ENCODE measurements at regions not wholly inside any gene's neighbourhood (a gene's known extent, or its start where the extent isn't known, plus 50 kb on each side); places are given as distances from the start of the nearest gene placed in this dataset.
"Not testable (repeated sequence)": the region's sequence is repeated elsewhere in the genome, so short reads cannot be mapped to it uniquely, and the experiment has no call there.

- no peak for DNase-seq (ENCODE audit: low spot score)
Observed at GRCh38 chr12:131391399-131391798, 319.5 kb upstream of the SFSWAP start.

- not testable (repeated sequence) for DNase-seq (ENCODE audit: low spot score)
Observed at GRCh38 chr12:131394752-131395151, 316.1 kb upstream of the SFSWAP start.

- DNase-seq (ENCODE audit: low spot score) = not testable (repeated sequence)
Observed at GRCh38 chr12:131395209-131395684, 315.6 kb upstream of the SFSWAP start.

- DNase-seq (ENCODE audit: low spot score) = no peak
Observed at GRCh38 chr12:131395971-131396573, 314.8 kb upstream of the SFSWAP start.

GRCh38 chr12:131397493-131398181 lies 313.3 kb upstream of the SFSWAP start:
- DNase-seq (ENCODE audit: low spot score) = peak; percentile 5

- no peak for DNase-seq (ENCODE audit: low spot score)
Observed at GRCh38 chr12:131399000-131399399, 311.9 kb upstream of the SFSWAP start.

GRCh38 chr12:131400668-131401294 lies 310.1 kb upstream of the SFSWAP start:
- not testable (repeated sequence) for DNase-seq (ENCODE audit: low spot score)

GRCh38 chr12:131401907-131402633 lies 308.8 kb upstream of the SFSWAP start:
- DNase-seq (ENCODE audit: low spot score) = not testable (repeated sequence)

- DNase-seq (ENCODE audit: low spot score) = no peak
Observed at GRCh38 chr12:131402781-131403396, 308.0 kb upstream of the SFSWAP start.

- DNase-seq (ENCODE audit: low spot score) = no peak
Observed at GRCh38 chr12:131403676-131404075, 307.2 kb upstream of the SFSWAP start.

GRCh38 chr12:131404705-131405104 lies 306.2 kb upstream of the SFSWAP start:
- DNase-seq (ENCODE audit: low spot score) = no peak

GRCh38 chr12:131407221-131408035 lies 303.5 kb upstream of the SFSWAP start:
- DNase-seq (ENCODE audit: low spot score) = no peak

GRCh38 chr12:131408036-131408365 lies 302.9 kb upstream of the SFSWAP start:
- no peak for DNase-seq (ENCODE audit: low spot score)

GRCh38 chr12:131408484-131408883 lies 302.4 kb upstream of the SFSWAP start:
- DNase-seq (ENCODE audit: low spot score) = no peak

- DNase-seq (ENCODE audit: low spot score) = no peak
Observed at GRCh38 chr12:131409211-131409610, 301.7 kb upstream of the SFSWAP start.

GRCh38 chr12:131411827-131412226 lies 299.1 kb upstream of the SFSWAP start:
- DNase-seq (ENCODE audit: low spot score) = not testable (repeated sequence)

- no peak for DNase-seq (ENCODE audit: low spot score)
Observed at GRCh38 chr12:131413006-131413405, 297.9 kb upstream of the SFSWAP start.

GRCh38 chr12:131413471-131413870 lies 297.4 kb upstream of the SFSWAP start:
- no peak for DNase-seq (ENCODE audit: low spot score)

- not testable (repeated sequence) for DNase-seq (ENCODE audit: low spot score)
Observed at GRCh38 chr12:131414155-131414922, 296.6 kb upstream of the SFSWAP start.

GRCh38 chr12:131415781-131416180 lies 295.1 kb upstream of the SFSWAP start:
- DNase-seq (ENCODE audit: low spot score) = peak; percentile 76

- no peak for DNase-seq (ENCODE audit: low spot score)
Observed at GRCh38 chr12:131418121-131418520, 292.8 kb upstream of the SFSWAP start.
